HepG2 (cell line): ENCODE measurements at regions not wholly inside any gene's neighbourhood (a gene's known extent, or its start where the extent isn't known, plus 50 kb on each side); places are given as distances from the start of the nearest gene placed in this dataset.

Experiments
- ATAC-seq: fragments of 200-7000 bp; cut with Tn5 transposase; 3 replicates; pipeline ENCODE4 v1.9.1; 2020; ENCODE audit warnings: mild to moderate bottlenecking, moderate library complexity
- BruUV-seq: library from RNA; stranded (reverse); fragments of 400-500 nt; replicated peaks from 2 replicates; lab custom pipeline; 2021; lab: Mats Ljungman, UMichigan
- CTCF ChIA-PET: fragments of 300-600 bp; formaldehyde crosslinking; extraction: SDS; loops from one replicate; lab custom pipeline; 2021; ENCODE audit warnings: low total read pairs, inconsistent platforms, low intra/inter-chr PET ratio; lab: Yijun Ruan, JAX
- POLR2A ChIA-PET: fragments of 350-600 bp; sonication (Branson Sonifier 250); formaldehyde crosslinking; loops from one replicate; lab custom pipeline; 2020; ENCODE audit warnings: antibody characterized with exemption, inconsistent platforms; lab: Yijun Ruan, JAX
- DNase-seq: peaks from one replicate; pipeline ENCODE4 v3.0.0-alpha.2; 2015; ENCODE audit warnings: low spot score
- FAIRE-seq: peaks from 3 replicates; lab custom pipeline; 2011; peaks lifted over from hg19 to GRCh38; lab: Jason Lieb, UNC
- H2AFZ ChIP-seq: one replicate; pipeline ENCODE4 v1.6.1; 2011; ENCODE audit warnings: low read length, inconsistent platforms
- H3K27ac ChIP-seq: fragments of 300-600 bp; 3 replicates; pipeline ENCODE4 v1.8.0; 2011; ENCODE audit warnings: mixed run types, mild to moderate bottlenecking, mixed read lengths, low read length, inconsistent platforms; ENCODE audit not compliant: insufficient read depth; ENCODE audit errors: extremely low read length
- H3K27me3 ChIP-seq, 2 experiments: fragments of 200-600 bp in 1 of 2; 2 replicates in 1 of 2; 3 replicates in 1 of 2; pipeline versions ENCODE4 v1.6.0 to v1.8.0; 2011; ENCODE audit warnings: low read length in 2 of 2, mild to moderate bottlenecking in 2 of 2, moderate library complexity in 2 of 2, inconsistent platforms in 1 of 2; ENCODE audit not compliant: insufficient read depth in 2 of 2, control insufficient read depth in 1 of 2
- H3K36me3 ChIP-seq, 2 experiments: fragments of 200-600 bp in 1 of 2; replicated peaks in 1 of 2; 2 replicates in 1 of 2; 3 replicates in 1 of 2; pipeline versions ENCODE4 v1.5.1 to v1.8.0; 2011; ENCODE audit warnings: low read length in 2 of 2, inconsistent platforms in 1 of 2; ENCODE audit not compliant: insufficient read depth in 2 of 2, control insufficient read depth in 1 of 2
- H3K4me1 ChIP-seq: 2 replicates; pipeline ENCODE4 v1.5.1; 2012; ENCODE audit warnings: low read length, inconsistent platforms; ENCODE audit not compliant: insufficient read depth
- H3K4me2 ChIP-seq: 2 replicates; pipeline ENCODE4 v1.6.0; 2011; ENCODE audit warnings: low read depth, low read length, inconsistent platforms
- H3K4me3 ChIP-seq, 3 experiments: fragments of 200-600 bp in 1 of 3; sonication (generic), shearing (Covaris generic) in 1 of 3; replicated peaks in 1 of 3; 2 replicates each; pipeline ENCODE4 v1.5.1; 2011 to 2016; ENCODE audit warnings: low read length in 3 of 3, inconsistent platforms in 2 of 3, low read depth in 2 of 3, mild to moderate bottlenecking in 2 of 3, control low read depth in 1 of 3, mixed read lengths in 1 of 3; ENCODE audit not compliant: insufficient read depth in 1 of 3
- H3K79me2 ChIP-seq: one replicate; pipeline ENCODE4 v1.6.1; 2011; ENCODE audit warnings: low read length, inconsistent platforms; ENCODE audit not compliant: insufficient read depth
- H3K9ac ChIP-seq: 2 replicates; pipeline ENCODE4 v1.6.0; 2011; ENCODE audit warnings: mild to moderate bottlenecking, low read depth, low read length, inconsistent platforms; ENCODE audit not compliant: insufficient read depth
- H3K9me3 ChIP-seq: 2 replicates; pipeline ENCODE4 v1.5.1; 2012; ENCODE audit warnings: mild to moderate bottlenecking, low read length
- H4K20me1 ChIP-seq: 2 replicates; pipeline ENCODE4 v1.6.0; 2011; ENCODE audit warnings: inconsistent platforms, mild to moderate bottlenecking, low read length, moderate library complexity; ENCODE audit not compliant: insufficient read depth
- EEA1 ChIP-seq: sonication (generic); formaldehyde crosslinking; IDR thresholded peaks from 2 replicates; pipeline ENCODE4 v1.5.1; 2020; ENCODE audit warnings: mild to moderate bottlenecking, missing genetic modification reagents, borderline replicate concordance
- ELK4 ChIP-seq: sonication (generic); formaldehyde crosslinking; IDR thresholded peaks from 2 replicates; pipeline ENCODE4 v1.9.0; 2021; ENCODE audit warnings: missing genetic modification reagents, borderline replicate concordance
- FOXP1 ChIP-seq, 2 experiments: fragments of 450-650 bp in 1 of 2; IDR thresholded peaks; 2 replicates each; pipeline ENCODE4 v1.6.1; 2017 to 2018; ENCODE audit warnings: antibody characterized with exemption in 1 of 2
- HMG20A ChIP-seq: IDR thresholded peaks from 2 replicates; pipeline ENCODE4 v1.6.1; 2016; ENCODE audit warnings: borderline replicate concordance
- HMG20B ChIP-seq: conservative IDR thresholded peaks from 2 replicates; pipeline ENCODE4 v1.6.1; 2016; ENCODE audit warnings: missing genetic modification reagents, missing compliant biosample characterization
- MAFK ChIP-seq, 2 experiments: IDR thresholded peaks in 1 of 2; conservative IDR thresholded peaks in 1 of 2; 2 replicates each; pipeline ENCODE4 v1.6.1; 2011; ENCODE audit warnings: improper control_type of control experiment in 2 of 2, low read length in 2 of 2
- PHF21A ChIP-seq: sonication (generic); formaldehyde crosslinking; IDR thresholded peaks from 2 replicates; pipeline ENCODE4 v1.5.0; 2020; ENCODE audit warnings: mild to moderate bottlenecking, missing genetic modification reagents
- POLR2AphosphoS5 ChIP-seq: IDR thresholded peaks from 2 replicates; pipeline ENCODE4 v1.6.1; 2012; ENCODE audit warnings: low read depth, low read length
- TBX3 ChIP-seq: fragments of 450-650 bp; IDR thresholded peaks from 2 replicates; pipeline ENCODE4 v1.6.1; 2017; ENCODE audit warnings: antibody characterized with exemption, mild to moderate bottlenecking, inconsistent platforms, borderline replicate concordance
- ZBTB7B ChIP-seq: sonication (generic); formaldehyde crosslinking; IDR thresholded peaks from 2 replicates; pipeline ENCODE4 v1.4.0; 2020; ENCODE audit warnings: missing genetic modification reagents
- ZKSCAN5 ChIP-seq: sonication (generic); formaldehyde crosslinking; IDR thresholded peaks from 2 replicates; pipeline ENCODE4 v1.5.1; 2020; ENCODE audit warnings: mild to moderate bottlenecking, missing genetic modification reagents
- ZNF101 ChIP-seq: sonication (generic); formaldehyde crosslinking; IDR thresholded peaks from 2 replicates; pipeline ENCODE4 v1.4.0; 2020; ENCODE audit warnings: mild to moderate bottlenecking, low read depth, missing genetic modification reagents, borderline replicate concordance
- ZNF3 ChIP-seq: IDR thresholded peaks from 2 replicates; pipeline ENCODE4 v1.7.0; 2017; ENCODE audit warnings: inconsistent platforms
- ZNF326 ChIP-seq: sonication (generic); formaldehyde crosslinking; IDR thresholded peaks from 2 replicates; pipeline ENCODE4 v1.4.0; 2020; ENCODE audit warnings: missing genetic modification reagents, borderline replicate concordance
- ZNF501 ChIP-seq: sonication (generic); formaldehyde crosslinking; IDR thresholded peaks from 2 replicates; pipeline ENCODE4 v1.5.1; 2020; ENCODE audit warnings: mild to moderate bottlenecking, moderate library complexity, missing genetic modification reagents
- ZNF572 ChIP-seq: sonication (generic); formaldehyde crosslinking; IDR thresholded peaks from 2 replicates; pipeline ENCODE4 v1.5.1; 2020; ENCODE audit warnings: mild to moderate bottlenecking, missing genetic modification reagents
- ZNF574 ChIP-seq: sonication (generic); formaldehyde crosslinking; IDR thresholded peaks from 2 replicates; pipeline ENCODE4 v1.4.0; 2020; ENCODE audit warnings: missing genetic modification reagents
- ZNF687 ChIP-seq: sonication (generic); formaldehyde crosslinking; IDR thresholded peaks from 2 replicates; pipeline ENCODE4 v1.5.1; 2020; ENCODE audit warnings: mild to moderate bottlenecking, missing genetic modification reagents, moderate library complexity
- WGBS: methylation state at CpG from one replicate; pipeline ENCODE4 v1.1.6; 2017; ENCODE audit warnings: low lambda C conversion rate; 5-methylcytosine and 5-hydroxymethylcytosine counted together
- in situ Hi-C: cut with HindIII; loops from 2 replicates; pipeline ENCODE4 v1.10.0; 2017; ENCODE audit warnings: low pct_unique_long_range_greater_than_20kb; ENCODE audit not compliant: extremely low pct_ligation_motif_present
- intact Hi-C: fragments of 100-400 bp; cut with micrococcal nuclease; formaldehyde crosslinking; loops from one replicate; pipeline ENCODE4 v1.10.0; 2022; ENCODE audit not compliant: unreplicated experiment

- ATAC-seq (no peak), FAIRE-seq (no peak), DNase-seq (no peak)
- H3K4me1 ChIP-seq = no peaks in the 10 kb centered on the region
- no peak overlapping the region for H3K27ac ChIP-seq
- no peak overlapping the region for H3K4me3 ChIP-seq
- no peaks in the 10 kb centered on the region for H3K36me3 ChIP-seq
- ChIA-PET POLR2A (no interaction called here), CTCF (no interaction called here)
- no peaks in the 10 kb centered on the region for H3K9me3 ChIP-seq
- WGBS = 37% methylated on average over 5 of the region's 5 CpGs
- H2AFZ ChIP-seq = no peak overlapping the region
- H3K4me2 ChIP-seq = no peak overlapping the region
- no peak overlapping the region for H3K9ac ChIP-seq
- H4K20me1 ChIP-seq = no peaks in the 10 kb centered on the region
- in situ Hi-C loops = no loop called here
- BruUV-seq = no TSS peak
- intact Hi-C loops = no loop called here
- H3K27me3 ChIP-seq = no peaks in the 10 kb centered on the region
- H3K79me2 ChIP-seq = no peaks in the 10 kb centered on the region
- no peak for TF ChIP-seq ZNF101
- TF ChIP-seq ZBTB7B (CRISPR knock-in tag) = no peak
- TF ChIP-seq ZNF3 = no peak
- no peak for TF ChIP-seq TBX3
- TF ChIP-seq ELK4 (CRISPR knock-in tag) = no peak
- TF ChIP-seq ZNF501 (CRISPR knock-in tag) = no peak
- TF ChIP-seq HMG20B = no peak
- no peak for TF ChIP-seq EEA1 (CRISPR knock-in tag)
- no peak for TF ChIP-seq ZNF574 (CRISPR knock-in tag)
- no peak for TF ChIP-seq PHF21A (CRISPR knock-in tag)
- TF ChIP-seq ZNF687 (CRISPR knock-in tag) = no peak
- no peak for TF ChIP-seq ZKSCAN5 (CRISPR knock-in tag)
- no peak for TF ChIP-seq POLR2AphosphoS5
- no peak for TF ChIP-seq HMG20A (CRISPR knock-in tag)
- TF ChIP-seq MAFK (conservative IDR thresholded peaks at IDR 0.05 in 1 of 2, IDR thresholded peaks at IDR 0.05 in 1 of 2; ENCODE audit: low read length in 2 of 2) = no peak
- no peak for TF ChIP-seq ZNF326 (CRISPR knock-in tag)
- TF ChIP-seq FOXP1 (IDR thresholded peaks at IDR 0.05) = no peak
- no peak for TF ChIP-seq FOXP1 (CRISPR knock-in tag; IDR thresholded peaks at IDR 0.05)
- no peak for TF ChIP-seq ZNF572 (CRISPR knock-in tag)
Measured at GRCh38 chr13:39815345-39816111, 160.1 kb downstream of the COG6 start.
